H1 (cell line): ENCODE measurements at regions not wholly inside any gene's neighbourhood (a gene's known extent, or its start where the extent isn't known, plus 50 kb on each side); places are given as distances from the start of the nearest gene placed in this dataset.

ENCODE experiments used
- BACH1 ChIP-seq: IDR thresholded peaks from 2 replicates; pipeline ENCODE4 v1.6.1; 2012; ENCODE audit warnings: low read length, improper control_type of control experiment
- CHD2 ChIP-seq: IDR thresholded peaks from 2 replicates; pipeline ENCODE4 v1.6.1; 2012; ENCODE audit warnings: low read length, improper control_type of control experiment
- JUN ChIP-seq: IDR thresholded peaks from 2 replicates; pipeline ENCODE4 v1.6.1; 2011; ENCODE audit warnings: low read depth, mild to moderate bottlenecking, improper control_type of control experiment, low read length
- RFX5 ChIP-seq: IDR thresholded peaks from 2 replicates; pipeline ENCODE4 v1.6.1; 2011; ENCODE audit warnings: low read depth, low read length, improper control_type of control experiment, borderline replicate concordance
- TF ChIP-seq, protein P1 (sequence below), 3 experiments: IDR thresholded peaks; 1 replicate in 2 of 3; 2 replicates in 1 of 3; pipeline versions ENCODE4 v1.5.1 to v1.6.1; 2011; ENCODE audit warnings: low read length in 3 of 3, mild to moderate bottlenecking in 3 of 3, inconsistent platforms in 2 of 3, low read depth in 1 of 3, moderate library complexity in 1 of 3; ENCODE audit not compliant: insufficient read depth in 1 of 3; ENCODE audit errors: control extremely low read depth in 1 of 3
- TF ChIP-seq, protein P2 (sequence below): IDR thresholded peaks from 2 replicates; pipeline ENCODE4 v1.6.1; 2011; ENCODE audit warnings: low read length, improper control_type of control experiment

GRCh38 chr6:16876201-16876600 is 114.9 kb upstream of the ATXN1 start:
- TF ChIP-seq CHD2 (no peak), RFX5 (no peak), JUN (no peak), BACH1 (no peak)
- TF ChIP-seq, protein P1, sequence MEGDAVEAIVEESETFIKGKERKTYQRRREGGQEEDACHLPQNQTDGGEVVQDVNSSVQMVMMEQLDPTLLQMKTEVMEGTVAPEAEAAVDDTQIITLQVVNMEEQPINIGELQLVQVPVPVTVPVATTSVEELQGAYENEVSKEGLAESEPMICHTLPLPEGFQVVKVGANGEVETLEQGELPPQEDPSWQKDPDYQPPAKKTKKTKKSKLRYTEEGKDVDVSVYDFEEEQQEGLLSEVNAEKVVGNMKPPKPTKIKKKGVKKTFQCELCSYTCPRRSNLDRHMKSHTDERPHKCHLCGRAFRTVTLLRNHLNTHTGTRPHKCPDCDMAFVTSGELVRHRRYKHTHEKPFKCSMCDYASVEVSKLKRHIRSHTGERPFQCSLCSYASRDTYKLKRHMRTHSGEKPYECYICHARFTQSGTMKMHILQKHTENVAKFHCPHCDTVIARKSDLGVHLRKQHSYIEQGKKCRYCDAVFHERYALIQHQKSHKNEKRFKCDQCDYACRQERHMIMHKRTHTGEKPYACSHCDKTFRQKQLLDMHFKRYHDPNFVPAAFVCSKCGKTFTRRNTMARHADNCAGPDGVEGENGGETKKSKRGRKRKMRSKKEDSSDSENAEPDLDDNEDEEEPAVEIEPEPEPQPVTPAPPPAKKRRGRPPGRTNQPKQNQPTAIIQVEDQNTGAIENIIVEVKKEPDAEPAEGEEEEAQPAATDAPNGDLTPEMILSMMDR (IDR thresholded peaks at IDR 0.05; ENCODE audit: control extremely low read depth in 1 of 3, insufficient read depth in 1 of 3, low read depth in 1 of 3, low read length in 3 of 3): no peak
- TF ChIP-seq, protein P2, sequence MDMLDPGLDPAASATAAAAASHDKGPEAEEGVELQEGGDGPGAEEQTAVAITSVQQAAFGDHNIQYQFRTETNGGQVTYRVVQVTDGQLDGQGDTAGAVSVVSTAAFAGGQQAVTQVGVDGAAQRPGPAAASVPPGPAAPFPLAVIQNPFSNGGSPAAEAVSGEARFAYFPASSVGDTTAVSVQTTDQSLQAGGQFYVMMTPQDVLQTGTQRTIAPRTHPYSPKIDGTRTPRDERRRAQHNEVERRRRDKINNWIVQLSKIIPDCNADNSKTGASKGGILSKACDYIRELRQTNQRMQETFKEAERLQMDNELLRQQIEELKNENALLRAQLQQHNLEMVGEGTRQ: no peak
